ENCODE measurements at regions not wholly inside any gene's neighbourhood (a gene's known extent, or its start where the extent isn't known, plus 50 kb on each side); places are given as distances from the start of the nearest gene placed in this dataset.

DNA sequence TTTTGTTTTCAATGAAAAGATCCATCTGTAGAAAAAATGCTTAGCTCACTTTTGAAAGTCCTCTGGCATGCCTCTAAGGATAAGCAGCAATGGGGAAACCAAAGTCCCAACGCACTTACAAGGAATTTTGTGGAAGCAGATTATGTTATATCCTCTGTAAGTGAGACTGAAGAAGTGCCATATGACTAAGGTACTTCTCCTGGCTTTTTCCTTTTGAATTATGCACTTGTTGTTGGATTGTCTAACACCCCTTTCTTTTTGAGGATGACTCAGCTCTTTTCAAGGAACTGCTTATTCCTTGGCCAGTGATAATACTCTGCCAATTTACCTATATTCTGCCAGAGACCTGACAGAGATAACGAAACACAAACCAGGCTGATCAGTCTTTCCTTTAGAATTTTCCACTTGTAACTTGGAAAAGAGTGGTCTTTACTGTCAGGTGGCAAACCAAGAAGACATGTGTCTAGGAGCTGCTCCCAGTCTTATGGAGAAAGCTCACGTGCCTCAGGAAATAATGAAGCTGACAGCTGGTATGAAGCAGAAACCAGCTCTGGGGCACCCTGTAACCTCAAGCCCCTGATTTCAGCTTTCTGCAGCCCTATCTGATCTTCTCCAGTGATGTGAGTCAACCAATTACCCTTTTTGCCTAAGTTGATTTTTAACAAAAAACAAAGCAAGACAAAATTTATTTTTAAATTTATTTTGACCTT lies 290.8 kb upstream of the FBXL7 start:
- DNase-seq (ENCODE audit: low spot score), result peak; percentile 19

DNA sequence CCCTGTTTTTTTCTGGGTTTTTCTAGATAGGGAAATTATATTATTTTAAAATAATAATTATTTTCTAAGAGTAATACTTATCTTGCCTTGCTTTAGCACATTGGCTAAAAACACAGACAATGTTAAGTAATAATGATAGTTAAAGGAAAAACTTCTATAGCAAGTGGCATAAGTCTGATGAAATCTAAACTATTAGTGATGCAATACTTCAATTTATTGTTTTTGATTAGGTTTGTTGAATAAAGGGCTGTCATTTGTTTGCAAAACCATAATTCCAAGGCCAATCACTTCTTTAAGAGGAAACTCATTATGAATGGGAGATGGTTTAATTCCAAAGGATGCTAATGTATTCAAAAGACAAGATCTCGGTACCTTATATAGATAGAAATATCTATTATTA lies 293.8 kb upstream of the FBXL7 start:
- DNase-seq (ENCODE audit: low spot score), result no peak

DNA sequence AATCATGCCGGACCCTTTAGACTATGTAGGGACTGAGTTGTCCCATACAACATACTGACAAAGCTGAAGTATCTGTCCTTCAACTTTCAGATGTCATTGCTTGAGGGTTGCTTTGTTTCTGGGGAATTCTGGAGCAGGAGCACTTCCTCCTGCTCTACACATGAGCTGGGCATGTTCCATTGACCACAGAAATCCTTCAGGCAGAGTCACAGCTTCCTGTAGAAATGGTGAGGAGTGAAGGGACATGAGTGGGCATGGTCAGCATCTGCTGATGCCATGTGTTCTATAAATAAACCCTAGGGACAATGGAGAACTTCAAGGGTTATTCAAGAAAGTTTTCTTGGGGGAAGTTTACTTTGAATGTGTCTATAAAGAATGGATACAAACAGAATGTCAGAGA lies 296.6 kb upstream of the FBXL7 start:
- DNase-seq (ENCODE audit: low spot score), result no peak

DNA sequence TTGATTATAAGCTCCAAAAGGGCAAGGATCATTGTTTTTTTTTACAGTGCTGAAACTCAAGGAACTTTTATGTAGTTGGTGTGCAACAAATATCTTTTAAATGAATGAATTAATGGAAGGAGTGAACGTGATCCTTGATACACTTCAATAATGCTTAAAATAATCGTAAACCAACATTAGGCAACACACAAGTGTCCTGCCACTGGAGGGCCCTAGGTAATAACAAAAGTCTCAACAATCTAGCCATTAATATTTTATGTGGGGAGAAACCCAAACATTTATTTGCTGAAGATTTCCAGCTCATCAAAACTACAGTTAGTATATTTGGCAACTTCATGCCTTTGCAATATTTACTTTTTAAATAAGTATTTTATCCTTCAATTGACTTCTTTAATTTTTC lies 309.0 kb upstream of the FBXL7 start:
- no peak for DNase-seq (ENCODE audit: low spot score)

DNA sequence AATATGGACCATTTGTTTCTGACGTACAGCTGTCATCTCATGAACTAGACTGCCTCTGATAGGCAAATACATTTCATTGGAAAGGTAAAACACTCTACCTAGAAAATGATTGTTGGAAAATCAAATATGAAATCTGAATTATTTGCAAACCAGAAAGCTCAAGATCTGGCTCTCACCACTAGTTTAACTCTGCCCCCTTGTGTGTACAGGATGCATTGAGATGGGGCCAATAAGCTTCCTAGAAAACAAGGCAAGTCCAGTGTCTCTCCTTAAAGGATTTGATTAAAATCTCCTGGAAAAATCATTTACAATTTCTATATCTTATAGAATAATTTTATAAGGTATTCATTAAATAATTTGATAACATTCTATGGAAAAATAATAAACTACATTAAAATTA lies 311.9 kb upstream of the ANKH start:
- peak; percentile 12 for DNase-seq (ENCODE audit: low spot score)

DNA sequence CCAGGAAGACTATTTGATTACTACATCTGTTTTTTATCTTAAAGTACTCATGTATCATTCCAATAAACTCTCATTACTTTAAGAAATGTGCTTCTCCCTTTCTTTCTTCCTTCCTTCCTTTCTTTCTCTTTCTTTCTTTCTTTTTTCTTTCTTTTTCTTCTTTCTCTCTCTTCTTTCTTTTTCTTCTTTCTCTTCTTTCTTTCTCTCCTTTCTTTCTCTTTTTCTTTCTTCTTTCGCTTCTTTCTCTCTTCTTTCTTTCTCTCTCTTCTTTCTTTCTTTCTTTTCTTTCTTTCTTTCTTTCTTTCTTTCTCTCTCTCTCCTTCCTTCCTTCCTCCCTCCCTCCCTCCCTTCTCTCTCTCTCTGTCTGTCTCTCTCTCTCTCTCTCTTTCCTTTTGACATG lies 298.6 kb upstream of the ANKH start:
- DNase-seq (ENCODE audit: low spot score), result no peak

DNA sequence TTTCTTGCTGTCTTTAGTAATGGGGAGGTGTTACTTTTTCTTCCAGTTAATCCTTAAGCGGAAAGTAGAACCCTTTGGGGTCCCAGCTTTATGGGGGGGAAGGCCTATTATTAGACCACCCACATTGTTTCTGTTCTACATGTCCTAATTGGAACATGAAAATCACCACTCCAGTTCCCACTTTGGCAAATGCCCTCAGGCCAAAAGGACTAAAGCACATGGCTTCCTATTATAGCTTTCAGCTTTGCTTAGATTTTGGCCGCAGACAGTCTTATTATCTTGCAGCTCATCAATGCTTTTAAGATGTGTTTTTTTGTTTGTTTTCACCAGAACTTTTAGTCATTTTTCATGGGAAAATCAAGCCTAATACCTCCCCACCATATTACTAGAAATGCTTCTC lies 296.8 kb upstream of the ANKH start:
- no peak for DNase-seq (ENCODE audit: low spot score)

DNA sequence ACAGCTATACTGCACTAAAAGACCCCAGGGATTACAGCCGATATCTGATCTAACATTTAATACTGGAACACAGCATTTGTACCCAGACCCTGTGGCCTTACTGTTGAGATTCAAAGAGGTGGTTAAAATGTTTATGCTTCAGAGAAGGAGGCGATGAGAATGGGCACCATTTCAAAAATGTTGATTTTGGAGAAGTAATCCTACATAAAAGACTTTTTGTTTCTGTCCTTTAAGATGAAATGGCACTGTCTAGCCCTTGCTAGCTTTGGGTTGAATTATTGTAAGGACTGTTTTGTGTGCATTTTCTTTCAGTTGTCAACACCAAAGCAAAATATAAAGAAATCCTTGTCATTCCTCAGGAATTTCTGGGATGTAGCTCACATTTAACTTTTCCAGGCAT lies 288.5 kb upstream of the ANKH start:
- peak; percentile 6 for DNase-seq (ENCODE audit: low spot score)

DNA sequence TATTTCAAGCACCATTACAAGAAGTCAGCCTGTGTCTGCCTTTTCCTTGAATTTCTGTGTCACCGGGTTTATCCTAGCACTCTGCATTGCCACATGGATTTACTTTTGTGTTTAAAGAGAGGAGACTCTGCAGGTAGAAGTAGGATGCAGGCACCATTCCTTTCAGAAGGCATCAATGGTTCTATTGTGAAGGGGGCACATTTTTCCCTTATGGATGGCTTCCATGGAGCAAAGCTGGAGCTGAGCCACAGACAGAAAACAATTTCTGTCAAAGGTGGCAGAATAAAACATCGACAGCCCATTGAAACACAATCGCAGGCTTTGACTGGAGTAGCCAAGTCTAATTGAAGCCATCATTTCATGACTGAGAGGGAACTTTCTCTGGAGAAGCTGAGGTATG lies 288.0 kb upstream of the ANKH start:
- DNase-seq (ENCODE audit: low spot score), result no peak

DNA sequence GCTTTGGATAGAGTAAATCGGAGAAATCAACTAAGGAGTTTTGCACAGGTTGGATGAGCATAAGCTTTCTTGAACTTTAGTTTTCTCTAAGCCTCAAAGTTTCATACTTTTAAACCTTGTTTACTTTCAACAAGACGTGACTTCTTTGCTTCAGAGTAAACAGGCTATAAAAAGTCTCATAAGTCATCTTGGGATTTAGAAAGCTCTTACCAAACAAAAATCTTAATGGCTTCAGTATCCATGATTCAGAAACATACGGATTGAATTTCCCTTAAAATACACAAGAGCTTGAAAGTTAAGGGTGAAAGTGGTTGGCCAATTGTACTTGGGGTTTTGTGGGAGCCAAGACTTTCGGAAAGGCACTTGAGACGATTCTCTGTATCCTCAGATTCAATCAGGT lies 270.9 kb upstream of the ANKH start:
- DNase-seq (ENCODE audit: low spot score), result no peak

DNA sequence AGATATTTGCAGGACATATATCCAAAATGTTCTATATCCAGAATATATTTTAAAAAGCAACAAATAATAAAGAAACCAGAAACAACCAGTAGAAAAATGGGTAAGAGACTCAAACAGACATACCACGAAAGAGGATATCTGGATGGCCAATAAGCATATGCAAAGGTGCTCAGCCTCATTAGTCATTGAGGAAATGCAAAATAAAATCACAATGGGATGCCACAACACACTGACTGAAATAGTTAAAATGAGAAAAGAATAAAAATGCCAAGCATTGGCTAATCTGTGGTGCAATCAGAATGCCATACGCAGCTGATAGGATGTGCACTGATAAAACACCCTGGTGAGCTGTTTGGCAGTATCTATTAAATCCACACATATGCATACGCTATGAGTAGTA lies 265.8 kb upstream of the ANKH start:
- no peak for DNase-seq (ENCODE audit: low spot score)

DNA sequence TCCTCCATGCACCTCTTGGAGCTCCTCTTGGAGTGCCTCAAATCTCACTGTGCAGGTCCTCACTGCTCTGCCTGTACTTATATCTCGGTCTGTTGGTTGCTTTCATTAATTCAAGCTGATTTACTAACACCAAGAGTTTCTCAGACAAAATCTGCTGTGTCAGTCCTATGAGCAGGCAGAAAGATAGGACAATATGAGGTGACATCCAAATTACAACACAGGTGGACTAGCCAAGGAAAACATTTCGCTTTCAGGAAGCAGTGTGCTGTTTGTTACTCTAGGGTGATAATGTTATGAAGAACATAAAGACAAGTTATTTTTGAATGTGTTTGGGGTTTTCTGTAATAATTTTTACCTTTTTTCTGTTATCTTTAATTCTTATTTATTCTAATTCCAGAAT lies 264.1 kb upstream of the ANKH start:
- DNase-seq (ENCODE audit: low spot score), result no peak

DNA sequence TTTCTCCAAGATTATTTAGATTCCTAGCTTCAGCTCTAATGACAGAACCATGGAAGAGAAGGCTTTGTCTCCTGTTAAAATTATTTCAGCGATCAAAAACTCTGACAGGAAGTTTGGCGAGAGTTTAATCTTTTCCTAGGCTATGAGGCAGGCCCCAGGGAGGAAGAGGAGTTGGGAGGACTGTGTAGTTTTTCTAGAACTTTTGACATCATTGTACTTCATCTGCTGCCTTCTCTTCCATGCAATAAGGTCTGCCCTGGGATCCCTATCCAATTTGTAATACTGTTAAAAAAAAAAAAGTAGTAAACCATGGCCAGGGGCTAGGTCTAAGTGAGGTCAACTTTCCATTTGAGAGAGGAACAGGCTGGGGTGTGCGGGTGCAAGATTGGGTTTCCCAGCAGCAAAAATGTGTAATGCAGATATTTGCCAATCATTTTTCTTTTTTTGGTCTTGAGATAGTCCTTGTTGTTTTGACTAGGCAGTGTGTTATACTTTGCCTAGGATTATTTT lies 261.9 kb upstream of the ANKH start:
- DNase-seq (ENCODE audit: low spot score), result no peak

DNA sequence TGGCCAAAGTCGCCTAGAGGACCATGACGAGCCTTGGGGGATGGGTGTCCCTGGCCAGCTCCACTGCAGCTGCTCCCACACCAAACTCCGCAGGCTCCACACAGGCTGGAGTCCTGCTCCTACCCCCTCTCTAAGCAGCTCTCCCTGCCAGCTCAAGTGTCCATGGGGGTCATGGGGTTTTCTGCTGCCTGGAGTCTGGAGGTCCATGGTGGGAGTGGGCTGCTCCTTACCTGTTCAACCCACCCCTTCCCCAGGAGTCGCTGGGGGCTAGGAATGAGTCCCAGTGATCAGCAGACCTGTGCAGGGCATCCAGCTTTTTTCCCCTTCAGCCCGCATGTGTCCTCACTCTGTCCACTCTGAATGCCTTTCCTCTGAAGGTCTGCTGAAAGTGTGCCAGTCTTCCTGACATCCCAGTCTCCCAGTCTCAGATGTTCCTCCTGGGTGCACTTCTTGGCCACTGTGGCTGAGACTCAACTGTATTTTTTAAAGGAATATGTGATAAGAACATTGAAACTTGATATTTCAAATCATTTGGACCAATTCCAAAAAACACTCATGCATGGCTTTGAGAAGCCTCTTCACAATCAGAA lies 261.3 kb upstream of the ANKH start:
- no peak for DNase-seq (ENCODE audit: low spot score)

DNA sequence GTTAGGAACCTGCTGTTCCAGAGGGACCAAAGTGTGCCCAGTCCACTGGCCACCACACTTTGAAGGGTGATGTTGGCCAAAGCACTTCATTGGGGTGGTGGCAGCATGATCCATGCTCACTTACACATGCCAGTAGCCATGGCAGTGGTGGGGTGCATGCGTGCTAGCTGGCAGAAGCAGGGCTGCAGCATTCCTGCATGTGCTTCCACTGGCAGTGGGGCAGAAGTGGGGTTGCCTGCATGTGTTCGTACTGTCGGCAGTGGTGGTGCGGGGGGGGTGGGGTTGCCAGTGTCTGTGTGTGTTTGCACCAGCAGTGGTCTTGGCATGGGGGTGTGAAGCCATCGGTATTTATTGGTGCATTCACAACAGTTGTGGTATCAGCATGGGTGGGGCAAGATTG lies 260.3 kb upstream of the ANKH start:
- no peak for DNase-seq (ENCODE audit: low spot score)

DNA sequence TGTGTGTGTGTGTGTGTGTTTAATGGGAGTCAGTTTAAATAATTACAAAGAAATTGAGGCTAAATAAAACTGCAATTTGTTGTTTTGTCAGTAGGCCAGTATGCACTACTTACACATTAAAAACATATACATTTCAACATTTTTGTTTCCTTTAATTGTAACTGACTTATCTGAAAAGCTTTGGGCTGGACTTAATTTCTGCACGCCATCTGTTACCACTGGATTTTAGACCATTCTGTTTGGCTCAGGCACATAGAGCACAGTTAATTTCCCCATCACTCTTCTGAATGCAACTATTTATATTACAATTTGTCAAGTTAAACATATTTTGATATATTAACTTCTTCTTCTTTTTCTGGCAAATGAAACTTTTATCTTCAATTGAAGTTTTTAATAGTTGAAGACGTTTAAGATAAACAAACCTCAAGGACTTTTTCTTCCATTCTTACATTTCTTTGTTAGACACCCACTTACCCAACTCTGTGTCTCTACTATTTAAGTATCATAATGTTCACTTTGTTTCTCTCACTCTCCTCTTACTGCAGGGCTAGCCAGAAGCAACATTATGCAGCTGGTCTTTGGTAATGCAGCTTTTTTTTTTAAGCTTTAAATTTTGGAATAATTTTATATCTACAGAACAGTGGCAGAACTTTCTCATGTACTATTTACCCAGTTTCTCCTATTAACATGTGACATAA lies 253.4 kb upstream of the ANKH start:
- DNase-seq (ENCODE audit: low spot score), result no peak

DNA sequence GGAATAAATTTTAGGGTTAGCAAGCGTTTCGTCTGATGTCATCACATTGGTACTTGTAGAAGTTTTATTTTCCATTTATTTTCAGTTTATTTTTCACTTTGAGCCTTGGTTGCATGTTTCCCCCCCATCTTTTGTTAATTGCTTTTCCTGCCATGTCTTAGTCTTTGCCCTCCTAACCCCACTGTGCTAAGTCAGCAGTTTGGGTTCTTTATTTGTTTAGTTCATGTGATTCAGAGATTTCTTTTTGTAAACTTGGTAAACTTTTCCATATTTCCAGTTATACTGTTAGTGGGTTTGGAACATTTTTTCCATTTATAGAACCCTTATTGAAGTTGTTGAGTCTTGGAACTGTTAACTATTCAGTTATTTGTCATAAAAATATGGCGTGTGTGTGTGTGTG lies 252.9 kb upstream of the ANKH start:
- no peak for DNase-seq (ENCODE audit: low spot score)

DNA sequence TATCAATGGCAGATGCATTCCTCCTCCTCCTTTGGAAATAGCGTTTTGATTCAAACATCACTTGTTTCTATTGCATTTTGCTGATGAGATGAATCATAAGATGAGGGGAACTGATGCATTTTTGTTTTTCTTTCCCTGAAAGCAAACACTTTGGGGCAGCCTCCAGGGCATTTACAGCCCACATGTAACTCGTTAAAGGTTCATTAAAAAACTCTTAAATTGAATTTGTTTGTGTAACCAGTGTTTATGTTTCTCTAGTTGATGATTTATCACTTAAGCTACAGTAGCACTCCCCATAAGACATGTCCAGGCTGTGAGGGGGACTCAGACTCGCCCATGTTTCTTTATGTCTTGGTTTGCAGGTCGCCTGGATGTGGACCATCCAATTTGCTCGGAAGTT lies 246.1 kb upstream of the ANKH start:
- DNase-seq (ENCODE audit: low spot score), result no peak

DNA sequence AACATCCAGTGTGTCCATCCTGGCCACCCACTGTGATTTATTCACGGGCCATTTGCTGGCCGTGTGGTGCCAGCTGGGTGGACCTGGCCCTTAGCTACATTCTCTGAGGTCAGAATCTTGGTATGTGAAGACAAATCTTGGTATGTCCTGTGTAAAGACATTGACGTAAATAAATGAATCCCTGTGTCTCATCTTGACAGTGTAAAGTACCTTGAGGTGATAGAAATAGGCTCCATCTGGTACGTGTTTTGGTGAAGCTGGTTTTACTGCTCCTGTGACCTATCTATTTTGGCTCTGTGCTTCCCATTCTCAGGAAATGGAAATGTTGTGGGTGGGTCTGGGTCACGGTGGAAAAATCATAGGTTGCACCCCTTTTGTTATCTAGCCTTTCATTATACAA lies 245.4 kb upstream of the ANKH start:
- peak; percentile 32 for DNase-seq (ENCODE audit: low spot score)

DNA sequence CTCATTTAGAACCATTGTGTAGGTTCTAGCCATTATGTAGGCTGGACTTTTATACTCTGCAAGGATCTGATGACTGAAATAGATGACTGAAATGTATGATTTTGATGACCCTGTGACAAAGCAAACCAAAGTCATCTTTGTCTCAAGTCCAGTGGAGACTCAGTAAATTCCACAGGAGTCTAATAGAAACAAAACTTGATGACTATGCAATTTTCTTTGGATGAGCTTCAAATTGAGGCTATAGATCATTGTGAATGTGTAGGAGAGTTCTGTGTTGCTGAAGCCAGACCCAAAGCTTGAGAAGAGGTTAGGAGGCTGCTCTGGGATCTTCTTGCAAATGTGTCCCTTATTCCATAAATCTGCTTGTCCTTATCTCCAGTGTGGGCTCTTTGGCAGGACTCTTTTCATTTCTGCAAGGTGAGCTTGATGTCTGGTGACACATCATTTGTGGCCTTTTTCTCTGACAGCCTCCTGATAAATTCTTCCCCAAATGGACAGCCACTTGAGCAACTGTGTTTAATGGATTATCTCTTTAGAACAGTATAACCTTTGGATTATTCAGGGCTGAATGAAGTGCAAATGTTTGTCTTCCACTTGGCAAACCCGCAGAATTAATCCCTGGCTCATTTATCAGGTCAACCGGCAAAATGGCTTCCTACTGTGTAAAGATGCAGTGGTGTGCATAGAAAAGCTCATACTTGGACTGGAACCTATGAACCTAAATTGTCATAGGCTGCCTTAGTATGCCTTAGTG lies 235.1 kb upstream of the ANKH start:
- DNase-seq (ENCODE audit: low spot score), result no peak

DNA sequence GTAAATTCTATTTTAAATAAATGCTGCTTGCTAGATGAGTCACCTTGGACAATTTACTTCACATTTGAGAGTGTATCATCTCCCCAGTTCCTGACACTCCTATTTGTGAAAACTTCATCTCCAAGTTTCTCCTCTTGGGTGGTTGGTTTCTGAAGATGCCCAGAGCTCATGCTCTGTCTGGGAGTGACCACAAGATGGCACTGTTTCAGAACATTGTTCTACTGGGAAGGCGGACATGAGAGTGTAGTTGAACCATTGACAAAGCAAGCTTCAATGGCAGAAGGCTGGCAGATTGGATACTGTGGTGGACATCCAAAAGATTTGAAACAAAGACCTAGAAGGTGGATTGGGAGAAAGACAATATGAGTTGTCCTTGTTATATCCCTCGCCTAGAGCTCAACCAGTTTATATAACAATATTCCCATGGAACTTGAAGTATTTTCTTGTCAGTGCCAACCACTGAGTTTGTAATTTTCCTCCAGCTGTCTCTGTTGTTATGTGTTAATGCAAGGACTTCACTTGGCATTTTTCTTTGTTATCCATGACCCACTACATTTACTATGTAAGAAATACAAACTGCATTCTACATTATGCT lies 234.3 kb upstream of the ANKH start:
- DNase-seq (ENCODE audit: low spot score), result peak; percentile 56

DNA sequence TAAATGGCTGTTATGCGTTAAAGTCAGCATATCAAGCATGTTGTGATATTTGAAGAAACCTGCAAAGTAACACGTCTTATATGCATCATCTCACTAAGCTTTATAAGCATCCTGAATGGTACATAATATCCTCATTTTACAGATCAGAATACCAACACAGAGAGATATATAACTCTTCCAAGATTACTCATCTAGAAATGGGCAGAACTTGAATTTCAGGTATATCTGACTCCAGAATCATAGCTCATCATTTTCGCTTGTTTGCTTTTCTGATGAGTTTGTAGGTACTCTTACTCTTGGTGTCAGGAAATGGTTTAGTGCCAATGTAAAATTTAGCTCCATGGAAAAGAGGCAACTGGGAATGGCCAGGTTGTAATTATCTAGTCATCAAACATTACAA lies 232.3 kb upstream of the ANKH start:
- no peak for DNase-seq (ENCODE audit: low spot score)

Data from umbilical cord (tissue), 1 donor.